K562 (cell line): ENCODE measurements at regions not wholly inside any gene's neighbourhood (a gene's known extent, or its start where the extent isn't known, plus 50 kb on each side); places are given as distances from the start of the nearest gene placed in this dataset.

ENCODE experiments used
- ATAC-seq: fragments of 200-7000 bp; cut with Tn5 transposase; 3 replicates; pipeline ENCODE4 v1.9.1; 2020; ENCODE audit warnings: moderate library complexity
- BruUV-seq: library from RNA; stranded (reverse); fragments of 400-500 nt; replicated peaks from 2 replicates; lab custom pipeline; 2021; lab: Mats Ljungman, UMichigan
- CTCF ChIA-PET: fragments of 300-600 bp; formaldehyde crosslinking; extraction: SDS; loops from one replicate; lab custom pipeline; 2021; ENCODE audit warnings: low intra/inter-chr PET ratio; lab: Yijun Ruan, JAX
- POLR2A ChIA-PET: fragments of 300-600, 350-650 bp; sonication (Branson Sonifier 250); formaldehyde crosslinking; extraction: SDS; loops from one replicate; lab custom pipeline; 2021; ENCODE audit warnings: antibody characterized with exemption, inconsistent platforms; lab: Yijun Ruan, JAX
- DNase-seq, 4 experiments: peaks; one replicate each; pipeline versions ENCODE4 v3.0.0 to v3.0.0-alpha.2; 2011 to 2018; ENCODE audit warnings: low spot score in 3 of 4, mixed read lengths in 3 of 4; ENCODE audit errors: extremely low read depth in 1 of 4
- FAIRE-seq: peaks from 2 replicates; lab custom pipeline; 2011; peaks lifted over from hg19 to GRCh38; lab: Jason Lieb, UNC
- H2AFZ ChIP-seq: 2 replicates; pipeline ENCODE4 v1.6.0; 2011; ENCODE audit warnings: low read depth, low read length, control low read depth, inconsistent platforms
- H3K27ac ChIP-seq: fragments of 200-600 bp; 3 replicates; pipeline ENCODE4 v1.8.0; 2011; ENCODE audit warnings: low read depth, mild to moderate bottlenecking, control low read depth, inconsistent platforms, low read length, moderate library complexity, mixed read lengths; ENCODE audit errors: extremely low read depth
- H3K27me3 ChIP-seq, 2 experiments: fragments of 300-600 bp in 1 of 2; 2 replicates in 1 of 2; 3 replicates in 1 of 2; pipeline versions ENCODE4 v1.6.0 to v1.8.0; 2011; ENCODE audit warnings: inconsistent platforms in 2 of 2, low read length in 2 of 2, mild to moderate bottlenecking in 1 of 2, mixed read lengths in 1 of 2, moderate library complexity in 1 of 2; ENCODE audit not compliant: control insufficient read depth in 2 of 2, insufficient read depth in 2 of 2
- H3K36me3 ChIP-seq: fragments of 300-600 bp; 3 replicates; pipeline ENCODE4 v1.8.0; 2011; ENCODE audit warnings: mild to moderate bottlenecking, low read length, inconsistent platforms; ENCODE audit not compliant: control insufficient read depth, insufficient read depth
- H3K4me1 ChIP-seq, 2 experiments: fragments of 200-600 bp in 1 of 2; replicated peaks in 1 of 2; 2 replicates in 1 of 2; 3 replicates in 1 of 2; pipeline versions ENCODE4 v1.5.1 to v1.8.0; 2011; ENCODE audit warnings: inconsistent platforms in 2 of 2, low read length in 2 of 2, mild to moderate bottlenecking in 1 of 2, mixed read lengths in 1 of 2, moderate library complexity in 1 of 2; ENCODE audit not compliant: control insufficient read depth in 2 of 2, insufficient read depth in 2 of 2
- H3K4me2 ChIP-seq: 2 replicates; pipeline ENCODE4 v1.6.1; 2011; ENCODE audit warnings: low read length, control low read depth, inconsistent platforms, mixed read lengths; ENCODE audit not compliant: insufficient read depth
- H3K4me3 ChIP-seq: fragments of 200-600 bp; sonication (generic), shearing (Covaris generic); 2 replicates; pipeline ENCODE4 v1.5.1; 2016; ENCODE audit warnings: control low read depth, inconsistent platforms
- H3K79me2 ChIP-seq: fragments of 200-600 bp; 3 replicates; pipeline ENCODE4 v1.8.0; 2011; ENCODE audit warnings: low read length, inconsistent platforms; ENCODE audit not compliant: control insufficient read depth, insufficient read depth
- H3K9ac ChIP-seq, 2 experiments: 2 replicates each; pipeline versions ENCODE4 v1.6.0 to v1.6.1; 2011; ENCODE audit warnings: low read depth in 2 of 2, low read length in 2 of 2, control low read depth in 1 of 2, inconsistent platforms in 1 of 2, mild to moderate bottlenecking in 1 of 2, mixed read lengths in 1 of 2; ENCODE audit not compliant: insufficient read depth in 1 of 2
- H3K9me1 ChIP-seq: one replicate; pipeline ENCODE4 v1.6.0; 2011; ENCODE audit warnings: inconsistent platforms, mild to moderate bottlenecking, low read length, moderate library complexity; ENCODE audit not compliant: control insufficient read depth, insufficient read depth
- H3K9me3 ChIP-seq: replicated peaks from 2 replicates; pipeline ENCODE4 v1.5.1; 2011; ENCODE audit warnings: low read depth, low read length, inconsistent platforms; ENCODE audit not compliant: control insufficient read depth, insufficient read depth
- H4K20me1 ChIP-seq: replicated peaks from 2 replicates; pipeline ENCODE4 v1.6.1; 2011; ENCODE audit warnings: low read length, inconsistent platforms, mixed read lengths; ENCODE audit not compliant: control insufficient read depth, insufficient read depth
- ARID2 ChIP-seq: fragments of 450-650 bp; IDR thresholded peaks from 2 replicates; pipeline ENCODE4 v1.6.1; 2017; ENCODE audit warnings: antibody characterized with exemption, mild to moderate bottlenecking
- ETV6 ChIP-seq, 3 experiments: fragments of 150-350 bp in 1 of 3; sonication (generic) in 1 of 3; formaldehyde crosslinking in 1 of 3; IDR thresholded peaks; 2 replicates each; pipeline versions ENCODE4 v1.6.1 to v1.8.0; 2014 to 2022; ENCODE audit warnings: borderline replicate concordance in 2 of 3, low read depth in 2 of 3, antibody characterized with exemption in 1 of 3, low read length in 1 of 3, mild to moderate bottlenecking in 1 of 3, missing genetic modification reagents in 1 of 3
- HMG20B ChIP-seq: fragments of 250-450 bp; sonication (Bioruptor Pico); IDR thresholded peaks from 2 replicates; pipeline ENCODE4 v1.5.0; 2021; ENCODE audit warnings: mild to moderate bottlenecking
- IRF9 ChIP-seq: fragments of 450-650 bp; IDR thresholded peaks from 2 replicates; pipeline ENCODE4 v1.6.1; 2016; ENCODE audit warnings: missing biosample characterization, missing genetic modification characterization
- RB1 ChIP-seq: fragments of 450-650 bp; IDR thresholded peaks from 2 replicates; pipeline ENCODE4 v1.6.1; 2017; ENCODE audit warnings: low read depth, mild to moderate bottlenecking
- RFX5 ChIP-seq: IDR thresholded peaks from 2 replicates; pipeline ENCODE4 v1.6.1; 2011; ENCODE audit warnings: low read depth, mild to moderate bottlenecking, improper control_type of control experiment, low read length
- SIN3B ChIP-seq: fragments of 450-650 bp; IDR thresholded peaks from 2 replicates; pipeline ENCODE4 v1.6.1; 2017; ENCODE audit warnings: low read depth, mild to moderate bottlenecking, moderate library complexity
- TAL1 ChIP-seq: fragments of 450-650 bp; IDR thresholded peaks from 2 replicates; pipeline ENCODE4 v1.6.1; 2016; ENCODE audit warnings: mild to moderate bottlenecking
- TFAP4 ChIP-seq: sonication (generic); formaldehyde crosslinking; IDR thresholded peaks from 2 replicates; pipeline ENCODE4 v1.8.0; 2022; ENCODE audit warnings: missing genetic modification reagents, mild to moderate bottlenecking, moderate library complexity, borderline replicate concordance
- ZNF282 ChIP-seq: sonication (generic); formaldehyde crosslinking; IDR thresholded peaks from 2 replicates; pipeline ENCODE4 v1.8.1; 2023; ENCODE audit warnings: missing genetic modification reagents
- ZNF354B ChIP-seq: fragments of 250-450 bp; sonication (Bioruptor Pico); IDR thresholded peaks from 2 replicates; pipeline ENCODE4 v1.4.0; 2020
- WGBS: fragments of 100-300 bp; shearing (Covaris generic); methylation state at CpG from one replicate; pipeline ENCODE4 v1.1.6; 2016; ENCODE audit warnings: low coverage, mixed read lengths; ENCODE audit not compliant: insufficient coverage; ENCODE audit errors: missing lambda C conversion rate; 5-methylcytosine and 5-hydroxymethylcytosine counted together
- in situ Hi-C: fragments of 300-500 bp; cut with MboI; formaldehyde crosslinking; loops from 4 replicates; pipeline ENCODE4 v1.15.0; 2018; ENCODE audit warnings: inconsistent platforms, mixed read lengths
- intact Hi-C: fragments of 100-400 bp; cut with micrococcal nuclease; formaldehyde crosslinking; loops from 2 replicates; pipeline ENCODE4 v1.14.2; 2022

- no peaks in the 10 kb centered on the region for H3K36me3 ChIP-seq
- no peak overlapping the region for H2AFZ ChIP-seq
- DNase-seq = no peak
- no peak overlapping the region for H3K27ac ChIP-seq
- no peaks in the 10 kb centered on the region for H3K79me2 ChIP-seq
- no TSS peak for BruUV-seq
- H3K4me1 ChIP-seq = no peaks in the 10 kb centered on the region
- ChIA-PET CTCF (no interaction called here), POLR2A (no interaction called here)
- in situ Hi-C loops = no loop called here
- no peak overlapping the region for H3K9ac ChIP-seq
- intact Hi-C loops = no loop called here
- FAIRE-seq = no peak
- H3K4me2 ChIP-seq = no peak overlapping the region
- TF ChIP-seq SIN3B (no peak), ARID2 (no peak), HMG20B (CRISPR knock-in tag) (no peak), ETV6 (IDR thresholded peaks at IDR 0.05; ENCODE audit: borderline replicate concordance in 1 of 2, low read depth in 2 of 2, low read length in 1 of 2) (no peak), ETV6 (CRISPR knock-in tag; IDR thresholded peaks at IDR 0.05; ENCODE audit: borderline replicate concordance) (no peak), RFX5 (no peak), ZNF354B (CRISPR knock-in tag) (no peak), RB1 (no peak), ZNF282 (CRISPR knock-in tag) (no peak), TFAP4 (no peak), TAL1 (no peak), IRF9 (no peak)
- no peaks in the 10 kb centered on the region for H3K9me1 ChIP-seq
- no peaks in the 10 kb centered on the region for H4K20me1 ChIP-seq
- peaks cover 5% of the 10 kb centered on the region; the same call in 1 of the 2 replicates for H3K9me3 ChIP-seq
- no peak overlapping the region for H3K4me3 ChIP-seq
- no peak for ATAC-seq
- no peaks in the 10 kb centered on the region for H3K27me3 ChIP-seq
- 0% methylated on average over 3 of the region's 3 CpGs for WGBS
Observed at GRCh38 chr6:48624631-48625030, 513.6 kb upstream of the PTCHD4 start.
